Loucy (cell line): ENCODE measurements at regions not wholly inside any gene's neighbourhood (a gene's known extent, or its start where the extent isn't known, plus 50 kb on each side); places are given as distances from the start of the nearest gene placed in this dataset.

Source experiments
- H2AFZ ChIP-seq: fragments of 200-600 bp; sonication (generic); 2 replicates; pipeline ENCODE4 v1.6.0; 2016; ENCODE audit warnings: antibody characterized with exemption, mild to moderate bottlenecking, low read length, moderate library complexity
- H3F3A ChIP-seq: fragments of 200-600 bp; 2 replicates; pipeline ENCODE4 v1.6.0; 2016; ENCODE audit warnings: antibody characterized with exemption, low read depth, mild to moderate bottlenecking
- H3K27me3 ChIP-seq: fragments of 200-600 bp; sonication (generic); 2 replicates; pipeline ENCODE4 v1.6.1; 2014; ENCODE audit warnings: low read length, mild to moderate bottlenecking; ENCODE audit not compliant: insufficient read depth, poor library complexity, severe bottlenecking
- H3K36me3 ChIP-seq: fragments of 200-600 bp; sonication (generic); 2 replicates; pipeline ENCODE4 v1.6.1; 2016; ENCODE audit warnings: low read length; ENCODE audit not compliant: insufficient read depth
- H3K4me1 ChIP-seq: fragments of 200-600 bp; sonication (generic); 2 replicates; pipeline ENCODE4 v1.5.1; 2014; ENCODE audit warnings: low read length, mild to moderate bottlenecking; ENCODE audit not compliant: insufficient read depth, poor library complexity, severe bottlenecking
- H3K4me2 ChIP-seq: fragments of 200-600 bp; sonication (generic); 2 replicates; pipeline ENCODE4 v1.6.0; 2014; ENCODE audit warnings: antibody characterized with exemption, low read length, low read depth, mild to moderate bottlenecking; ENCODE audit not compliant: poor library complexity, severe bottlenecking
- H3K4me3 ChIP-seq: fragments of 200-600 bp; sonication (generic); 2 replicates; pipeline ENCODE4 v1.5.1; 2014; ENCODE audit warnings: low read length, mild to moderate bottlenecking, mixed read lengths; ENCODE audit not compliant: poor library complexity, severe bottlenecking
- H3K79me2 ChIP-seq: fragments of 200-600 bp; sonication (generic); 2 replicates; pipeline ENCODE4 v1.6.1; 2014; ENCODE audit warnings: low read length; ENCODE audit not compliant: insufficient read depth
- H3K9ac ChIP-seq: fragments of 200-600 bp; sonication (generic); 2 replicates; pipeline ENCODE4 v1.6.0; 2014; ENCODE audit warnings: mild to moderate bottlenecking, low read depth, low read length, moderate library complexity; ENCODE audit not compliant: poor library complexity, severe bottlenecking
- H3K9me2 ChIP-seq: fragments of 200-600 bp; sonication (generic); replicated peaks from 2 replicates; pipeline ENCODE4 v1.6.1; 2016; ENCODE audit warnings: low read depth, low read length, mixed read lengths
- H3K9me3 ChIP-seq: fragments of 200-600 bp; sonication (generic); 2 replicates; pipeline ENCODE4 v1.6.1; 2014; ENCODE audit warnings: mild to moderate bottlenecking, antibody characterized with exemption, low read length, low read depth; ENCODE audit not compliant: insufficient read depth
- H4K20me1 ChIP-seq: fragments of 200-600 bp; sonication (generic); 2 replicates; pipeline ENCODE4 v1.6.0; 2014; ENCODE audit warnings: antibody characterized with exemption, low read length, mild to moderate bottlenecking; ENCODE audit not compliant: insufficient read depth, poor library complexity, severe bottlenecking
- CTCF ChIP-seq: fragments of 200-600 bp; sonication (generic); conservative IDR thresholded peaks from 2 replicates; pipeline ENCODE4 v1.5.1; 2014; ENCODE audit warnings: mild to moderate bottlenecking, antibody characterized with exemption, low read length
- EZH2phosphoT487 ChIP-seq: fragments of 200-600 bp; IDR thresholded peaks from 2 replicates; pipeline ENCODE4 v1.6.1; 2018; ENCODE audit warnings: antibody characterized with exemption, mild to moderate bottlenecking, moderate library complexity, borderline replicate concordance

DNA sequence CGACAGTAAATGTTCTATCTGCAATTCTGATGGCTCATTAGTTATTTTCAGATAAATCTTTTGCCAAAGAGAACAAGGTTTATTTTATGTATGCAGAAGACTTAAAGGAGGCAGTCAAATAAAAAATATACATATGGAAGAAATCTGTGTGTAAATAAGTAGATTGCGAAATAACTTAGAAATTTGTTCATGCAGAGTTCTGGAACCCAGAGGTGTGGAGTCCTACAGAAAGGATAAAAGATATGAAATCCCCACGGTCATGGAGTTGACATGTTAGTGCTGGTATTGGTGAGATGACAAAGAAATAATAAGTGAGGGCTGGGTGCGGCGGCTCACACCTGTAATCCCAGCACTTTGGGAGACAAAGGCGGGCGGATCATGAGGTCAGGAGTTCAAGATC is 111.2 kb upstream of the CFAP20DC start:
- H3K9ac ChIP-seq = no peak overlapping the region
- H3K4me3 ChIP-seq = no peak overlapping the region
- H2AFZ ChIP-seq = no peak overlapping the region
- TF ChIP-seq CTCF = no peak
- TF ChIP-seq EZH2phosphoT487 = no peak
- no peaks in the 10 kb centered on the region for H3F3A ChIP-seq
- no peaks in the 10 kb centered on the region for H3K36me3 ChIP-seq
- no peaks in the 10 kb centered on the region for H3K79me2 ChIP-seq
- no peaks in the 10 kb centered on the region for H3K27me3 ChIP-seq
- H3K9me3 ChIP-seq = no peaks in the 10 kb centered on the region
- 0 out of 2 replicates have a peak, but pooled peaks cover 5% of the 10 kb centered on the region for H3K9me2 ChIP-seq
- H4K20me1 ChIP-seq = no peaks in the 10 kb centered on the region
- H3K4me1 ChIP-seq = no peaks in the 10 kb centered on the region
- H3K4me2 ChIP-seq = no peak overlapping the region

DNA sequence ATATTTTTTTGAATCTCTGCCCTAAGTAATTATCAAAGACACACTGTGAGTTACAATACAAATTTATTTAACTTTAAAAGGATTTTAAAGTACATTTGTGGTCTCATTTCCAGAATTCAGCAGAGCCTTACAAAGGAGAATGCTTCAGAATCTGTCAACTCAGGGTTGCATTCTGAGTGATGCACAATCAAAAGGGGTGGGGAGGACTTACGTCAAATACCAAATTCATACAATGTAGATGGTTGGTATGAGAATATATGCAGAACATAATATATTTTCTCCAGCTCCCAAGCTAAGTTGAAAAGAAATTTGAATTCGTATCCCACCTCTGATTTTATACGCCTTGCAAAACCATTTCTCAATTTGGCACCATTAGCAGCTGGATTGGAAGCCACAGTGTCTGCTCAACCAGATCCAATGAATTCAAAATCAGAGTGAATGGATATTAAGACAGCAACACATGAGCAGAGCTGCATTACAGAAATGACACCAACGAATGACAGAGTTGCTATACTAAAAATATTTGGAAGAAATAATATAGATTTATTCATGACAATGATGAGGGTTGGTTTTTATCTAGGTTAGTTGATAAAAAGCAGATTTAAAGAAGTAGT is 110.4 kb upstream of the CFAP20DC start:
- Histone ChIP-seq H3K9me2 (0 out of 2 replicates have a peak, but pooled peaks cover 5% of the 10 kb centered on the region), H3K4me2 (no peak overlapping the region), H3K4me3 (no peak overlapping the region), H3F3A (no peaks in the 10 kb centered on the region), H3K27me3 (no peaks in the 10 kb centered on the region), H2AFZ (no peak overlapping the region), H3K36me3 (no peaks in the 10 kb centered on the region), H3K9ac (no peak overlapping the region), H3K79me2 (no peaks in the 10 kb centered on the region), H4K20me1 (no peaks in the 10 kb centered on the region), H3K4me1 (no peaks in the 10 kb centered on the region), H3K9me3 (no peaks in the 10 kb centered on the region)
- TF ChIP-seq EZH2phosphoT487 (no peak), CTCF (no peak)

- no peak overlapping the region for H2AFZ ChIP-seq
- no peaks in the 10 kb centered on the region for H3K36me3 ChIP-seq
- H3K9ac ChIP-seq = no peak overlapping the region
- no peaks in the 10 kb centered on the region for H3K27me3 ChIP-seq
- H3K4me2 ChIP-seq = no peak overlapping the region
- H3K9me2 ChIP-seq = 0 out of 2 replicates have a peak, but pooled peaks cover 2% of the 10 kb centered on the region
- H4K20me1 ChIP-seq = no peaks in the 10 kb centered on the region
- H3K79me2 ChIP-seq = no peaks in the 10 kb centered on the region
- H3K4me3 ChIP-seq = no peak overlapping the region
- H3K9me3 ChIP-seq = no peaks in the 10 kb centered on the region
- TF ChIP-seq EZH2phosphoT487 (no peak), CTCF (no peak)
- no peaks in the 10 kb centered on the region for H3K4me1 ChIP-seq
- no peaks in the 10 kb centered on the region for H3F3A ChIP-seq
These were observed 103.8 kb upstream of the CFAP20DC start for GRCh38 chr3:59153648-59154047.
